GM19238 (cell line): ENCODE measurements at regions not wholly inside any gene's neighbourhood (a gene's known extent, or its start where the extent isn't known, plus 50 kb on each side); places are given as distances from the start of the nearest gene placed in this dataset.
"Not testable (repeated sequence)": the region's sequence is repeated elsewhere in the genome, so short reads cannot be mapped to it uniquely, and the experiment has no call there.

ENCODE experiments used
- DNase-seq: peaks from one replicate; pipeline ENCODE4 v3.0.0; 2011; ENCODE audit warnings: low spot score; ENCODE audit not compliant: insufficient read length

DNA sequence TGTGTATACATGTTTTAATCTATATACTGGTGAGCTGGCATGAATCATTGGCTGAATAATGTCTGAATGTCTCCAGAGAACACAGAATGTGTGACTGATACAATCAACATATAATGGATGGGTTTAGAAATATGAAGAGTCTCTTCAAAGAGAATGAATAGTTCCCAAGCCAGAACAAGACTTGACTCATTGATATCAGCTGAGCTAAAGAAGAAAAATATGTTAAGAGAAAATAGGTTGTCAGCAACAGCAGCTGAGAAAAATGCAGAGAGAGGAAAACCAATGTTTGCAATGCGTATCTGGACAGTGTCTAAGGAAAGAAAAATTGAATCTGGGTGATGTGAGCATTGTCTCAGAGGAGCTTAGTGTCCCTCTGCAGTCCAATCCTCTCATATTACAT lies 1281.8 kb upstream of the TENM4 start:
- DNase-seq: no peak

DNA sequence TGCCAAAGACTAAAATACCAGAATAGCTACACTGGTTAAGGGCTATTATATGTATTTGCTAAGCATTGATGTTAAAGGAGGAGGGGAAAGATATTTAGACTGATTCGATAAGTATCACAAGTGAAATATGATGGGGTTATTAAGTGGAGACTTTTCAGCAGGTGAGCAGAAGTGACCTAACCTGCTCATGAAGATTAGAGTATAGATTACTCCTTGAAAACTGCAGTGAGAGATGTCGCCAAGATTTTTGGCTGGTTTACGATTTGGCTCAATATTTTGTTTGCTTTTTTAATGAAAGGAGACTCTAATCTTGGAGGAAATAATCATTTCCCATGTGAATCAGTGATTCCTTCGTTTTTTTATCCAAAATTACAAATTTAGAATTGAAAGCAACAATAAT lies 1279.5 kb upstream of the TENM4 start:
- no peak for DNase-seq

DNA sequence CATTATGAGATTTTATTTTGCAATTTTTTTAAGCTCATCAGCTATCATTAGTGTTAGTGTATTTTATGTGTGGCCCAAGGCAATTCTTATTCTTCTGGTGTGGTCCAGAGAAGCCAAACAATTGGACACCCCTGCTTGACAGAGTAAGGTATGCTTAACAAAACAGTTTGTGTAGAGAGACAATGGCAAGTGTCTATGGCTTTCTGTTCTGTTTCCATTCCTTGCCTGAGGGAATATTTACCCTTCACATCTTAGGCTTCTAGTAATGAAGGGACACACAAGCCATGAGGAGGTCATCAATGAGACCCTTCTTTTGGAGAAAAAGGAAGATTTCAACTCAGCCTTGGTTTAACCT lies 1278.4 kb upstream of the TENM4 start:
- DNase-seq: no peak

DNA sequence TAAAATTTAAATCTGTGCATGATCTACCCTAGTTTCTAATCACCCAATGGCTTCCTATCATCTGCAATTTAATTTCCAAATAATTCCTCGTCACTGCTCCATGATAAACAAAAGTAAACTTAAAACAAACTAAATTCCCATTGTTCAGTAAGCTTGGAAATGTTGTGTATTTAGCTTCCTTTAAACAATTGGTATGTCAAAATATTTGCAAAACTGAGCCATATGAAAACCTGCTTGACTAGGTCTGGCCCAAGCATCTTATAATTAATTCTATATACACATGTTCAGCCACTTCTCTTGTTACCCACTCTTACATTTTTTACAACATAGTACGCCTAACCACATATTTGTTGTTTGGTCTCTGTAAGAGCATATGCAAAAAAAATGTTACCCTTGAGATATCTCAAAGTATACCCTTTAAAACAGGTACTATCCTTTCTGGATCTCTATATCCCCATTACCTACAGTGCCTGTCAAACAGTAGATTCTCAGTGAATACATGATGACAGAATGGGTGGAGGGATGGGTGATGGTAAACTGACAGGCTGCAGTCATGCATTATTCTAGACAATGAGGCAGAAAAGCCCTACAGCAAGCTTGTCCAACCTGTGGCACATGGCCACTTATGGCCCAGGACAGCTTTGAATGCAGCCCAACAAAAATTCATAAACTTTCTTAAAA lies 1277.9 kb upstream of the TENM4 start:
- DNase-seq: no peak

DNA sequence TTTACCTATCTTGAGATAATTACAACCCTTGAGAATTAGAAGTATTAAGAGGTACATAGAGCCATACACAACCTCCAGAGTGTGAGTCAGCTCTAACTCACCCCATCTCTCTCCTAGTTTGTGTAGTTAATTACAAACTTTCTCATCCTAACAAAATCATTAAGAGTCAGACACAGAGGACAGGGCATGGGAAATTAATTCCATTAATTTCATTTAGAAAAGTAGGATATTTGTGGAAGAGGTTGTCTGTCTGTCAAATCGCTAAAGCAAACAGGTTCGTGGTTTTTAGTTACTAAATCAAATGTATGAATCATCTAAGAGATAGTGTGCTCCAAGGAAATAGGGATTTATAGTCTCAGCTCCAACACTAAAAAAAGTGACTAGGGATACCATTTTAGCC lies 1261.4 kb upstream of the TENM4 start:
- DNase-seq: no peak

DNA sequence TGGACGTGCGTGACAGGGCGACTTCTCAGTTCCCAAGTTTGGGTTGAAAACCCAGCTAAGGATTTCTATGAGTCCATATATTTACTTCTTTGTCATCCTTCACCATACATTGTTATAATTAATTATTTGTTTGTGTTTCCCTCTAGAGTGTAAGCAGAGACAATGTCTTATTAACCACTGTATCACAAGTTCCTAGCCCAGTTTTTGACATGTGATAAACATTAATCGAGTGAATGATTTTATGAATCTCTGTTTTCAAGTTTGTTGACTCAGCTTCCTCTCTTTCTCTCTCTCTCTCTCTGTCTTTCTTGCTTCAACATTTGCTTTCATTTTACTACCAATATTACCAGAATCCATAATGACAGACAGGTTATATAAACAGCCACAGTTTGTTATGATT lies 1259.6 kb upstream of the TENM4 start:
- DNase-seq: no peak

DNA sequence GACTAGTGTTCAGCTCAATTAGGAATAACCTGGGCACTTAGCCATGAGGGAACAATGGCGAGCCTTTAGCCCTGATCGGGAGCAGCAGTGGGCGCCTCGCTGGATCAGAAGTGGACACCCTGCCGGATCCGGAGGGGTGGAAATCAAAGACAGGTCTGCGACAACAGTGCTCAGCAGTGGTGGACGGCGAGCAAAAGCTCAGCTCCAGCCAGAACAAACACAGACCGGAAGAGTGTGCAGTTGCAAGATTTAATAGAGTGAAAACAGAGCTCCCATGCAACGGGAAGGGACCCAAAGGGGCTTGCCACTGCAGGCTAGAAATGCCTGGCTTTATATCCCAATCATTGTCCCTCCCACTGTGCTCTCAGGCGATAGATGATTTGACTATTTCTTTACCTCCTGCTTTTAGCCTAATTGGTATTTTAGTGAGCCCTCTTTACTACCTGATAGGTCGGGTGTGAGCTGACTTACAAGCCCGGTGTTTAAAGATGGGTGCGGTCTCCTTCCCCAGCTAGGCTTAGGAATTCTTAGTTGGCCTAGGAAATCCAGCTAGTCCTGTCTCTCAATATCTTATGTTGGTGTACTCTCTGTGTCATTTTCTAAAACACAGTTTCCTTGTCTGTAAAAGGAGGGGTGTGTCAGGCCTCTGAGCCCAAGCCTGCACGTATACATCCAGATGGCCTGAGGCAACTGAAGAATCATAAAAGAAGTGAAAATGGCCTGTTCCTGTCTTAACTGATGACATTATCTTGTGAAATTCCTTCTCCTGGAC lies 1258.8 kb upstream of the TENM4 start:
- not testable (repeated sequence) for DNase-seq

DNA sequence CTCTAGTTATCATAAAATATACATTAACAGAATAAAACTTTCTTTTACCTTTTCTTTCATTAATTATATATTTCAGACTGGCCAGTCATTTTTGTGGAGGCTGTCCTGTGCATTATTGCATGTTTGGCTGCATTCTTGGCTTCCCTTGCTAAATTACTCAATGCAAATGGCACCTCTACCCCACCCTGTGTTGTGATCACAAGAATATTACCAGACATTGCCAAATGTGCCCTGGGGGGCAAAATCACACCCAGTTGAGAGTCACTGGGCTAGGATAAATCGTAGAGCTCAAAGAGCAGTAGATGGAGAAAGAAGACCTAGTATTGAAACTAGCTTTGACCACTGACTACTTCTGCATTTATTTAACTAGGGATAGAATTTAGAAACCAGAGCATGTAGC lies 1257.8 kb upstream of the TENM4 start:
- no peak for DNase-seq

DNA sequence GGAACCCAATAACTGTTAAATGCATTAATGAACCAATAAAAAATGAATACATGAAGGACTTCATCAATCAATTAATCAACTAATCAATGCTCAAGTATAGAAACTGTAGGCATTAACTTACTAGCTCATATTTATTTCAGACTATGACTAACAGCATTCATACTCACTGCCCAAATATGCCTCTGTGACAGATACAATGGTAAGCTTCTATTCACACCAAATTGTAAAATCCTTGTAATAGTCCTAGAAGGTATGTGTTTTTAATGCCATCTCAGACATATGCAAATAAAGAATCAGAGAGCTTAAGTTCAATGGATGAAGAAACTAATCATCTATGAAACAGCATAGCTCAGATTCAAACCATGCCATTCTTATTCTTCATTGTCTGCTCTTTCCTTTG lies 1253.6 kb upstream of the TENM4 start:
- no peak for DNase-seq

DNA sequence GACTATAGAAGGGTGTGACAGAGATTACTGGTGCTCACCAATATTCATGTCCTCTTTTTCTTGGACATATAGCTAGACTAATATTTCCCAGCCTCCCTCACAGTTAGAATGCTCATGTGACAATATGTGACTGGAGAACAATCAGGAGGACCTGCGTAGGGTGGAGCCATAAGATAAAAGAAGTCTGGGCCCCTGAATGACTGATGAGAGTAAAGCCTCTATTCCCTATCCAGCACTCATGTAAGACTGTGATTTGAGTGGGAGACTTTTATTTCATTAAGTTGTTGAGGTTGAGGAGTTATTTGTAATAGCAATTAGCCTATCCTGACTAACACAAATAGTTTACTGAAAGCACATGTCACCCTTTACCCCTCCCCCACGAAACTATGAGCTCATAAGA lies 1247.1 kb upstream of the TENM4 start:
- DNase-seq: no peak

DNA sequence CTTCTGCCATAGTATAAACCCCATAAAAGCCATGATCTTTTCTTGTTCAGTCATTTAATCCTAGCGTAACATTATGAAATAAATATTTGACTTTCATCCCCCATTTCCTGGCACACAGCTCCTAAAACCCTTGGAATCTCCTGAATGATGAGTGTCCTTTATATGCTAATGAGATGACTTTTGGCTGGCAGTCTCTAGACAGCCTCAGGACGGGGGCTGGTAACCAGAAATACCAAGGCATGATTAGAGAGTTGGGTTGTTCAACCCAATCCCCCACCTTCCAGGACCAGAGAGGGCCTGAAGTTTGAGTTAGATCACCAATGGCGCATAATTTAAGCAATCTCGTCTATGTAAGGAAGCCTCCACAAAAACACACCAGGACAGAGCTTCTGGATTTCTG lies 1246.1 kb upstream of the TENM4 start:
- no peak for DNase-seq

DNA sequence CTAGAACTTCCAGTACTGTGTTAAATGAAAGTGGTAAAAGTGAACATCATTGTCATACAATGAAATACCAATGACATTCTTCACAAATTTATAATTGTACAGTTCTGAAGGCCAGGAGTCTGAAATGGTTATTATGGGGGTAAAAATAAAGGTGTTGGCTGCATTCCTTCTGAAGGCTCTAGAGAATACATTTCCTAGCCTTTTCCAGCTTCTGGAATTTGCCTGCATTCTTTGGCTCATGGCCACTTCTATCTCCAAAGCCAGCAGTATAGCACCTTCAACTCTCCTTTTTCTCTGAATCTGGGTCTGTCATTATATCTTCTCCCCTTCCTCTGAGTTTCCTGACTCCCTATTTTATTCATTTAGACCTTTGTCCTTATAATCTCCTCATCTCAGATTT lies 1232.7 kb upstream of the TENM4 start:
- no peak for DNase-seq

DNA sequence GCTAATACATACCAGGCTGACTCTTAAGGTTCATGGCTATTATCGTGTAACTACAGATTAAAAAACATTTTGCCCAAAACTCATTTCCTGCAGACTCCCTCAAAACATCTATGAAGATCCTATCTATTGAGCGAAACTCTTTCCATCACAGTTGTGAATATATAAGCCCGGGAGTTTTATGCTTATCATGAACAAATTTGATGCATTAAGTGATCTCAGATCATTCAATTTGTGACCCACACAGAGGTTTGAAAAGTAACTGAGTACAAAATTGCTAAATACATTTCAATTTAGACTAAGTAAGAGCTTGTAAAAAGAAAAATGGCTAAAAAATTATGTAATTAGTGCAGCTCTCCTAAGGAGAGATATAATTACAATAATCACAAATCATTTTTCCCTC lies 1228.8 kb upstream of the TENM4 start:
- DNase-seq: no peak

DNA sequence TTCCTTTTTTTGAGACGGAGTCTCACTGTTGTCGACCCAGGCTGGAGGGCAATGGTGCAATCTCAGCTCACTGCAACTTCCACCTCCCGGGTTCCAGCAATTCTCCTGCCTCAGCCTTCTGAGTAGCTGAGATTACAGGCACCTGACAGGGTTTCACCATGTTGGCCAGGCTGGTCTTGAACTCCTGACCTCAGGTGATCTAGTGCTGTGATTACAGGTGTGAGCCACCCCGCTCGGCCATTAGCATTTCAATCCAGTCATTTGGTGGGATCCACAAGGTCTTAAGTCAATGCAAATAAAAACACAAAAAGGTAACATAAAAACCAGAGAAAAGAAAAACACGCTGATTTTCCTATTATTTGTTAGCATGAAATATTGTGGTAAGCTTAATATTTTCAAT lies 1227.2 kb upstream of the TENM4 start:
- no peak for DNase-seq

DNA sequence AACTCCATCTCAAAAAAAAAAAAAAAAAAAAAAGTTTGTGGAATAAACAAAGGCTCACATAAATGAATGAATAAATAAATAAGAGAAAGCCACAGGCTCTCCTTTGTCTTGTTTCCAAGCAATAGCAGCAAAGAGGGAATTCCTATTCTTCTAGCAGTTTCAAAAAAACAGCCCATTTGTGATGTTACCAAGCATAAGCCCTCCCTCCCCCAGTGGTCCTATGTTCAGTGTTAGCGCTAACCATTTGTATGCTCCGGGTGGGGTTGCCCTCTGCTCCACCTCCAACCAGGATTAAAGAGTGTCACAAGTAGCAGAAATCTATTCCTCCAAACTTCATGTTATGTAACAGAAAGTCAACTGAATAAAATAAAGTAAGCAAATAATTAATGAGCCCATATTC lies 1215.0 kb upstream of the TENM4 start:
- DNase-seq: no peak

DNA sequence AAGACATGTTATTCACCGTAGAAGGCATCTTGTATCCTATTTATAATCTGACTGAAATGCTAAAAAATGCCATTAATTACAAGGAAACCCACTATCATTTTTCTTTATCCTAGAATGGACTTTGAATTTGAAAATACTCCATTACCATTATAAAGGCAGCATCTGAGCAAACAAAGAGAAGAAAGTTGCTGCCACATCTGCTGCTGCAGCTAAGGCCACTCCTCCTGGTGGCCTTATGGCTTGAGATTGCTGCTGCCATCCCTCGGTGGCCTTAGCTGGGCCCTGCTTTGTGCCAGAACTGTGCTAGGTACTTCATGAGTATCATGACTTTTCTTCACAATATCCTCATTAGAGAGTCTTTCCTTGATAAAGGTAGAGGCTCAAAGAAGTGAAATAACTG lies 1210.1 kb upstream of the TENM4 start:
- DNase-seq: no peak

DNA sequence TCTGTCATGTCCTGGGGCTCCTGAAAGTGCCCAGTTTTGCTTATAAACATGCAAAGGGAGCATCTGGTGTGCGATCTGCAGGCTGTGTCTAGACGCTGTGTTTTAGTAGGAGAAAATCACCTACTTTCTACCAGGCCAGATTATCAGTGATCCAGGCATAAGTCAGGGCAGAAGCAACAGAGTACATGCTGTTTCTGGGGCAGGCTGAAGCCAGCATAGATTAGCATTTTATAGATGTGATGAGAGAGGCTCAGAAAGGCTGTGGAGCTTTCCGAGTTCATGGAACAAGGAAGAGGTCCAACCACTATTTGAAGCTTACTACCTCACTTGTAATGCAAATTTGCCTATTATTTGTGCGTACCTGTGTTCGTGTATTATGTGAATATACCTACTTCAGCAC lies 1208.4 kb upstream of the TENM4 start:
- DNase-seq: no peak

DNA sequence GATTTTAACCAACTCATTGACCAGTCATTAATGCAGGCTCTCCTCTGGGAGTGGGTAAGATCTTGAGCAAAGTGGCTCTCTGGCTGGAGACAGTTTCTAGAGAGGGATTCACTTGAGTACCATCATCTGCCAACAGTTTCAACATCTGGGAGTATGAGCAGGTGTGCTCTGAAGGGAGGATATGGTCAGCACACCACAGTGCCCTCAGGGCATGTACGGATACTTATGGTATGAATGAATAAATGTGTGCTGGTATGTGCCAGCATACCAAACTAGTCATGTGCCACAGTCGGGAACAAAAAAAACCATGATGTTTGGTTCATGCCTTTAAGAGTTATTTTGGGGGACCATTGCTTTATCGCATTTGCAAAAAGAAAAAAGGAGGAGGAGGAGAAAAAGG lies 1197.5 kb upstream of the TENM4 start:
- DNase-seq: no peak

DNA sequence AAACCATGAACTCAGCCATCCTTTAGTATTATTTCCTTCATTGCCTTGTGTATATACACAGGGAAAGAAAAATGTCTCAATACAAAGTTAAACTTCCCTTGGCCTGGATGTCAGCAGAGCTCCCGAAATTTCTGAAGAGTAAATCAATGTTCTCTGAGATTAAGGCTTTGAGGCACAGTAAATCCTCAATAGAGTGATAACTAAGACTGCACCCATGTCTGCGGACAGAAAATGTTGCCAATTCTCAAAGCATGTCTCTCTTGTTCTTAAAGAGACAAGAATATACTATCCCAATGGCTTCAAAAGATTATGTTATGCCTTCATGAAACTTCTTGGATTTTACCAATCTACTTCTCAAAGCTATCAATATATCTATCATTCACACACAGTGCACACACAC lies 1196.7 kb upstream of the TENM4 start:
- no peak for DNase-seq

DNA sequence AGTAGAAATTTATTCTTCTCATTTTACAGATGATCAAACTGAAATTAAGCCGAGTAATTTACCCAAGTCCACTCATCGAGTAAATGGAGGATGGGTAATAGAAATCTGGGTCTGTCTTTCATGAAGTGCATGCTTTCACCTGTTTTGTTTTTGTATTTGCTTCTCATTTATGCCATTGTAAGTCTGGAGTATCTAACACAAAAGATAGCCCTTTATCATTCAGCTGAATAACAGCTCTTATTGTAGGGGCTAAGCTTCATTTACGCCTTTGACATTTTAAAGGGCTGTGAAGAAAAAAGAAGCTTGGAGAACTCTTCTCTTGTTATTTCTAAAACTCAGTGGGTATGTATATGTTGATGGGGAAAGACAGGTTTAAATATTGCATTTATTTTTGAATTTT lies 1196.2 kb upstream of the TENM4 start:
- no peak for DNase-seq

DNA sequence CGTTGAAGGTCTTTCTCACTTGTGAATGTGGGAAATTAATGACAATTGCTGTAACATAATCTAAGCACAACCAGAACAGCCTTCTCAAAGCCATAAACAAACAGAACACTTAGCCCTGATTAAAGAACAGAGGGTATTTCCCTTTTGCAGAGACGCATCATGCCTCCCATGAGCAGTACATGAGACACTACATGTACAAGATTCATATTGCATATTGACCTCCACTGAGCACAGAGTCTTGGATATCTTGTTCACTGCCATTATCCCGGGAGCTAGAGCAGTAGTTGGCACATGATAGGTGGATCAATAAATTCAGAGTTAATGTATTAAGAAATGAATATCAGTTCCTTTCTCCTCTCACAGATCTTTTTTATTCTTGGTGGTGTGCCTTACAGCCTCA lies 1194.3 kb upstream of the TENM4 start:
- DNase-seq: no peak

DNA sequence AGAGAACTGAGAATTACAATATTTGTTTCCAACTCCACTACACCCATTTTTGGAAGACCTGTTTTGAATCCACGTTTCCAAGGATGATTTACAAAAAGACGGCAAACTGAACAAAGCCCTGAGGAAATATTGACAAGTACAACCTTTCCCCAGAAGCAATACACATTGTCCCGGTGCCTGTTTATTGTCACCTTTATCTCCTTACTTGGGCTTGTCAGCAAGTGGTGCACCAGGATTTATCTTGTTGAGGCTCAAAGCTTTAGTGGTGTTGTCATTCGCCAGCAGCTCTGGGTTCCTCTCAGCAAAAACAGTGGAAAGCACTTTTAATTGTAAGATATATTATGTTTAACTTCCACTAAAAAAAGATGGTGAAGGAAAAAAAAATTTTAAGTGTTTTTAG lies 1191.9 kb upstream of the TENM4 start:
- no peak for DNase-seq

DNA sequence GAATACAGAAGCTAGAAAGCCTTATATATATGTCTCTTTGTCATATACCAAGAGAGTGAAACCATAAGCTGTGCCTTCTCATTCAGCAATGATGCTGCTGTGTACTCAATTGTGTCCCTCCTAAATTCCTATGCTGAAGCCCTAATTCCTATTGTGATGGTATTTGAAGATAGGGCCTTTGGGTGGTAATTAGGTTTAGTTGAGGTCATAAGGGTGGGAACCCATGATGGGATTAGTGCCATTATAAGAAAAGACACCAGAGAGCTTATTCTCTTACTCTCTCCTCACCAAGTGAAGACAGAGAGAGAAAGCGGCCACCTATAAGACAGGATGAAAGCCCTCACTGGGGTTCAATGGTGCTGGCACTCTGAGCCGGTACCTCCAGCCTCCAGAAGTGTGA lies 1191.3 kb upstream of the TENM4 start:
- no peak for DNase-seq
